Cardiac septum (tissue), 1 donor: ENCODE measurements at regions not wholly inside any gene's neighbourhood (a gene's known extent, or its start where the extent isn't known, plus 50 kb on each side); places are given as distances from the start of the nearest gene placed in this dataset.

Experiments used
- DNase-seq: peaks from one replicate; pipeline ENCODE4 v3.0.0-alpha.2; 2020; ENCODE audit warnings: low spot score
- intact Hi-C: fragments of 100-400 bp; cut with DNase I; formaldehyde crosslinking; loops from one replicate; pipeline ENCODE4 v1.14.0; 2022
- donor health status: DM: no; HTN: no; CAD: no.

DNA sequence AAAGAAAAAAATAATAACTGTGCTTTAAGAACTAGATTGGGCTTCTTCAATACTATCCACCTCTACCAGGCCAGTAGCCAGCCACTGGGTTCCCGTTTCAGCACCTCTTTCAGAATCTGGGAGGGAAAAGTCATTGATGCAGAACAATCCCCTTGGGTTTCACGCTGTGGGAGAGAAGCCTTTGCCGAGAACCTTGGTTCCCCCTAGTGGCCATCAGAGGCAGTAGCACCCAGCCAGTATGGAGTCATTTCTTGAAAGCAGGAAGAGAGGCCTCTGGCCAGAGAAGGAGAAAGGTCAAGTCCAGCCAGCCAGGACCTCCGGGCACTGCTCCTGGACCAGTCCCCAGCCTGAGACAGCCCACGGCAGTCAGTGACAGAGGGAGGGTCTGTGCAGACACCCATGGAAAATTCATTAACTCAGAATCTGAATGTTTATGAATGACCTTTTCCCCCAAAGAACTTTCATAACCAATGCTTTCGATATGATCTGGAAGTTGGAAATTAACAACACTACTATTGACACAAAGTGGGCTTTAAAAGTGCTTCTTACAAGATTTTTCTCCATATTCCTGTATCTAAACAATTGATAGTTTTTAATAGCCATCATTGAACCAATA lies 51.2 kb upstream of the CDH5 start:
- no peak for DNase-seq
- intact Hi-C loops, result no loop called here

DNA sequence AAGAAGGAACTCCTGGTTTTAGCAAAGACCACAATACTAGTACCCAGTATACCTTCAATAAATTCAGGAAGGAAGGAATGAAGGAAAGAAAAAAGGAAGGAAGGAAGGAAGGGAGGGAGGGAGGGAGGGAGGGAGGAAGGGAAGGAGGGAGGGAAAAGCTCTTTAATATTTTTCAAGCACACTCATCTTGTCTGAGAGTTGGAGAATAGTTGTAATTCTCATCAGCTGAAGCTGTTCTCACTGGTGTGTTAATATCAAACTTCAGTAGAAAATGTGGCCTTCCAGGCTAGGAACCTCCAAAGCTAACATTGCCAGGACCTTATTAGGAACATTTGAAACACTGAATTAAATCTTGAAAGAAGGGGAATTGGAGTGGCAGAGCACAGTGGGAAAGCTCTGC lies 55.2 kb upstream of the CDH5 start:
- intact Hi-C loops, result no loop called here
- DNase-seq, result no peak

DNA sequence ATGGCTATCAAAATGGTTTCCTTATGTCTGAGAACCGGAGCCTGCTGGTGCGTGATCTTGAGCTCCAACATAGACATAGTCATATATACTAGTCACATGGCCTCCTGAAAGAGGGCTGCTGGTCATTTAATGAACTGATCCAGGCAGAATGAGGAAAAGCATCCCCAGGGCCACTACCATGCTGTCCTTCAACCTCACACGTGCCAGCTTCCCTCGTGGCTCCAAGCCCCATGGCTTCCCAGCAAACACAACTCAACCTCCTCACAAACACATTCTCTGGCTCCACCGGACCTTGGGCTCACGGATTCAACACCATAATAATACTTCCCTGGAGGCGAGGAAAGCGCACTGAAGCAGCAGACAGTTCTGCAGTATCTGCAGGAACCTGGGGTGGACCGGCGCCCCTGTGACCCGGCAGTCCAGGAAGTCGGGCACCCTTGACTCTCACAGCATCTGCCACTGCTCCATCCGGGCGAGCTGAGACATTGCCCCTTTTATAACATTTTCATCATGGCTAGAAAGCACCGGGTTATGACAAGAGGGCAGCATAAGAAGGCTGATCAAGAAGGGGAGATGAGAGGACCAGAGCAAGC lies 57.2 kb upstream of the CDH5 start:
- DNase-seq, result no peak
- intact Hi-C loops, result no loop called here

DNA sequence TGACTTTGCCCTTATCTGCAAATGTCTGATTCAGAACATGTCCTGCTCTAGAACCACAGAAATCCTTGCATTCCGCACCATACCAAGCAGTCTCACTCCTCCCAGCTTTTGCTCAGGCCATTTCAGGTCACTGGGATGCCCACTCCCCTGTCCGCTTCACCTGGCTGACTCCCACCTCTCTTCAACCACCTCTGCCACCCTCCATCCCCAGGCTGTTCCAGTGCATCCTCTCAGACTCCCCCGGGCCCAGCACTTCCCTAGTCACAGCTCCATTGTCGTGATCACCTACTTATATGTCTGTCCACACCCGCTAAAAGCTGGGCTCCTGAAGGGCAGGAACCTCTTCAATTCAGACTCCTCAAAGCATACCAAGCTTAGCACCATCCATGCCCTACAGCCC lies 58.4 kb upstream of the CDH5 start:
- peak; percentile 10 for DNase-seq
- intact Hi-C loops, result no loop called here

DNA sequence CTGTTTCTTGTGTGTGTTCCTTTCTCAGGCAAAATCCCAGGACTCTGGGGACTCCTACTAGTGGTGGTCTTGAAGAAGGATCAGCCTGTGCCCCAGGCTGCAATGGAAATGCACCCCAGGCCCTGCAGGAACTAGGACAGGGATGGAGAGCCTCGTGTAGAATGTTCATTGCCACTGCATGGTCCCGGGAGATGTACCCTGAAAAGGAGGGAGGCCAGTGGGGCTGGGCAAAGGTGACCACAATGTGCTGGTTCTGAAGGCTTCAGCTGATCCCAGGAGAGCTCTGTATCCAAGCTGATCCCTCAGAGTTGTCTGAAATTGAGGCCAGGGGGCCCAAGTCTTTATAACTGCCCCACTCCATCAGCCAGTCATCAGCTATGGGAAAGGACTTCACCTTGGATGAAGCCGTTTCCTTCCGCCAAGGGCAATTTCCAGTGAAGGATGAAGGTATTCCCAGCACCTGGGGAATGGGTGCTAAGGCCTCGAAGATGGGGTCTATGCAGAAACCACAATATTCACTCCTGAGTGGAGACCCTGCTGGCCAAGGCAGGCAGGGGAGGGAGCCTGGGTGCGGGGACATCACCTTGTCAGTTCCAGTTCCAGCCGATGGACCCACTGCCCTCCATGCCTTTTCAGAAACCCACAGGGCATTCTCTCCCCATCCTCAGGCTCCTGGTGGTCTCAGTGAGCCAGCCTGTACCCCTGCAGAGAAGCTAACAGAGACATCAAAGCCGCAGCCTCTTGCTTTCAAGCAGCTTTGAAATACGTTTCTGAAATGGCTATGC lies 59.9 kb upstream of the CDH5 start:
- intact Hi-C loops, result no loop called here
- peak; percentile 46 for DNase-seq

DNA sequence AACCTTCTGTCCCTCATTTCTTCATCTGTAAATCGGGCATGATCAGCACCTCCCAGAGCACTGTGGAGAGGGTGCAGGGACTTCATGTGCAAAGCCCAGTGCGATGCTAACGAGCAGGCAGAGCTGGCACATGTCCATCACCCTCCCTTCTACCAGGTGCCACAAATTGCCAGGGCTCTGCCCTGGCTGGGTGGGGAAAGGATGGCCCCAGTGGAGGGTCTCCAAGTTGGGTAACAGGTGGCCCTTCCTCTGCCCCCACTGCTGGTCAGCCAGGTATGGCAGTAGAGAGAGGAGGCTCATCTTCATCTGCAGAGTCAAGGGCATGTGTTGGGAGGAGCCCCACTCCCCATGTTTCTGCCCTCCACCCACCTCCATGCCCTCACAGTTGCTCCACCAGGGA lies 61.5 kb upstream of the CDH5 start:
- DNase-seq, result peak; percentile 55
- intact Hi-C loops, result no loop called here

DNA sequence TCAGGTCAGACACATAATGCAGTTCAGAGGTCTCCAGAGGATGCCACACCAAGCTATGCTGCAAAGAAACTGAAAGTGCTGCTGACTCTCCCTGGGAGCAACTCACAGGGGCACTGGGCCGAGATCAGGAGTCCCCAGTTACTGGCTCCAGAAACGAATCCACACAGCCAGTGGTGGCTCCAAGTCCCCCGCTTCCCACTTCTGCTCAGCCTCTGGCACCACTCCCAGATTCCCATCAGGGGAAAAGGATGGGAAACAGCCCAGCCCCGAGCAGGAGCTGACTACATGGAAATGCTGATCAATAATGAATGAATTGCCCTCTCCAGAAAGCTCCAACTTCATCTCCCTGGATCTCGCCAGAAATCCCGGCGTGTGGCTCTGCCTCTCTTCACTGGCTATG lies 62.3 kb upstream of the CDH5 start:
- intact Hi-C loops, result no loop called here
- no peak for DNase-seq

DNA sequence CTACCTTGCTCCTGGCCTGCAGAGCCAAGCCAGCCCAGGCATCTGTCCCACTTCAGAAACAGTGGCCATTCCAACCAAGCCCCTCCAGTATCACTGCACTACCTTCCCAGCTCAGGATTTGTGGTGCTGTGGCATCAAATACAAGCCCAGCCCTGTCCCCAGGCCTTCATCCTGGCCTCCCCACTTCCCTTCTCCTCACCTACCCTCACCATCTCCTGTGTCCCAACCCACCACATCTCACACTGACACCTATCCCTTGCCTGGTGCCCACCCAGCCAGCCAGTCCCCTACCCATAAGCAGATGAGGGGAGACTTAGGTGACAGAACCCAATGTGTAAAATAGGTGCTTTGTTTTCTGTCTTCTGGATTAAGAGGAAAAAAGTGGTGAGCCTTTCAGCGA lies 66.0 kb upstream of the CDH5 start:
- DNase-seq, result no peak
- intact Hi-C loops, result no loop called here

DNA sequence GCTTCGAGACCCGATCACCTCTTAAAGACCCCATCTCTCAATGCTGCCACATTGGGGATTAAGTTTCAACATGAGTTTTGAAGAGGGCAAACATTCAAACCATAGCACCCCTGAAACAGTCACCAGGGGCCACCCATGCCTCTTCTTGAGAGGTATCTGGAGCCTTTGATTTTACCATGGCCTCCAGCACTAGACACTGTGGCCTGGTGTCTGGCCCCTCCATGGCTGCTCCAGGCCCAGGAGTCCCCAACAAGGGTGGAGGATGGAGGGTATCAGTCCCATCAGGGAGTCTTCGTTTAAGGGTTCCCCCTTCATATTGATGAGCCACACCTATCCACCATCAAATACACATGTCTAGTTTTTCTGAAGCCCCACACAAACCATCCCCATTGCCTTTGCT lies 66.5 kb upstream of the CDH5 start:
- intact Hi-C loops, result no loop called here
- no peak for DNase-seq

DNA sequence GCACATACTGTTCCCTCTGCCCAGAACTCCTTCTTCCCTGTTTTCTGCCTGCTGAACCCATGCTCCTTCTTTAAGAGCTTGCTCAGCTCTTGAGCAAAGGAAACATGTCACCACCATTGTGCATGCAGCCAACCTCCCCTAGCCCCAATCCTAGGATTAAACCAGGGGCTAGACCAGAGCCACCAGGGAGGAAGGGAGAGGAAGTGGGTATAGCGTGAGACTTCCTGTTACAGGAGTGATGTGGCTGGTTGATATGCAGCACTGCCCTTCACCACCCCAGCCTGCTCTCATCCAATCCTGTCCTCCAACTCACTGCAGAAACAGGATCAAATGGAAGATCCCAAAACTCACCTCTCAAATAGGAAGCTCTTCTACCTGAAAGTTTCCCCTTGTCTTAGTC lies 67.1 kb upstream of the CDH5 start:
- no peak for DNase-seq

DNA sequence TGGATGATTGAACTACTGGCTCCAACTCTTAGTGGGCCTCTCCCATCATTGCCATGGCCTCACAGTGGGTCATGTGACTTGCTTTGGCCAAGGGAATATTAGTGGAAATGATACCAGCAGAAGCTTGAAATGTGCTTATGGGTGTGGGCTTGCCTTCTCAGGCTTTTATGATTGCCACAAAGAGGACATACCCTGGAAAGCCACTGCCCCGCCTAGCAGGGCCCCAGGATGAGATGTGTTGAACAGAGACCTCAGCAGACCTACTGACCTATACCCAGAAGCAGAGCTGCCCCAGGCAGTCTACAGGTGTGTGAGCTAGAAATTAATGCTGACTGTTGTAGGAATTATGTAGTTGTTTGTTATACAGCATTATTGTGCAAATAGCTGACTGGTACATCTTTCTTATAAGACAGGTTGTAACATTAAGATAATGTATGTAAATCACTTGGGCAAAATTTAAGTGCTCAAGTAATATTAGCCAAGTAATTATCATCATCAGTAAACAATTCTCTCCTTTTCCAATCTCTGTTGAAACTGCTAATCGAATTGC lies 67.8 kb upstream of the CDH5 start:
- intact Hi-C loops, result no loop called here

More for the DNA sequence above, 67.1 kb upstream of the CDH5 start:
- intact Hi-C loops, result no loop called here

DNA sequence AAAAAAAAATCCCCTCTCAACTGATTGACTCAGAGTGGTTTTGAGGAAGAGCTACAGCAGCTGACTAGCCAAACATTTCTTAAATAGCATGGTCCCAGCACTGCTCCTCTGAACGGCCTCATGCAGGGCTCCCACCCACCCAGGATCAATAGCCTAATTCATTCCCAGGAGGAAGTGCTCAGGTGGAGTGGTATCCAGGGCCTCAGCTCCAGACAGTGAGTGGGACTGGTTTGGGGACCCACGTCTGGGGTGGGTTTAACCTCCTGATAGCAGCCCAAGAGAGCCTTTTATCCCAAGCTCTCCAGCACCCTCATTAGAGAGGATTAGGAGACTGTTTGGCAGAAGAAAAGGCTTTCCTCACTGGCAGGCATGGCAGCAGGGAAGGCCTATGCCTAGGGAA lies 68.5 kb upstream of the CDH5 start:
- intact Hi-C loops, result no loop called here
- no peak for DNase-seq

More for the DNA sequence above, 67.8 kb upstream of the CDH5 start:
- DNase-seq, result no peak

DNA sequence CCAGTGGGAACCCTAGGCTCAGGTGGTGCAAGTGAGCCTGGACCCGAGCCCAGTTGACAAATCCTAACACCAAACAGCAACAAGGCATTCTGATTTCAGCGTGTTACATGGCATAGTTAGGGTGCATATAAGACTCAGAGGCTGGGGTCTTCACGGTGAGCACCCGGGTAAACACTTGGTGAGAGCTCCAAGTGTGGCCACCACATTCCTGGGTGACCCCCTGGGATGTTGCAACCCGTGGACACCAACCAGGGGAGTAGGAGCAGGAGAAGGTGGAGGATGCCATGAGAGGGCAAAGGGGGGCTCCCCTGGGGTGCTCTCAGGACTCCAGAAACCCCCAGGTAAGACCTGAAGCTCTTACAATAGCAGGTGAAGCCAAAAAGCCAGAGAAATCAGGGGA lies 69.9 kb upstream of the CDH5 start:
- no peak for DNase-seq

DNA sequence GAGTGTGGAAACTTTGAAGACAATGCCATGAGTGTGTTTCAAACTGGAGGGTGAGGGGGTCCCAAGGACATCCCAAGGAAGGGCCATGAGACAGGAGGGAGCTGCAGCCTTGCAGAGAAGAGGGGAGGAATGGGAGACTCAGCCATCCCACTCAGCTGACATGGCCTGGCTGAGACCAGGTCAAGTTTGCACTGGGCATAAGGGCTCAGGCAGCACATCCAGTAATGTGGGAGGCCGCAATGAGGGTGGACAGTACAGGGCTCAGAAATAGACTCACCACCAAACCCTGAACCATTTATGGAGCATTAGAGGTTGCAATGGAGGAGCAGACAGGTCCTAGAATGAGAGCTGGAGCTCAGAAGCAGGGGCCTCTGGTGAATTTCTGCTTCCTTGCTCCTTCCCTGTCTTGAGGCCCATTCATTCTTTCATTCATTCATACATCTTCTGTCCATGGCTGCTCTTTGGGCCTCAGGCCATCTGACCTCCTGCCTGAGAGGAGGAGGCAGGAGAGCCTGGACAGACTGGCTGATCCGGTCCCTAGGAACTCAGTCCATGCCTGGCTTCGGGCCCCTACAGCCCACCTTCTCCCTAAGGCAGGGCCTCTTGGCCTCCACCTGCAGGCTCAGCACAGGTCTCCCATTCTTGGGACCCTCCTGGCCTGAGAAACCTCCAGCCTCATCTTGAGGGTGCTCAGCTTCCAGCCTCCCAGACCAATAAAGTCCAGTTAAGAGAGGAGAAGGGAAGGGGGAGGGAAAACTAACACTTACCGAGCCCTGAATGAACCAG lies 70.5 kb upstream of the CDH5 start:
- no peak for DNase-seq
- intact Hi-C loops, result no loop called here

More for the DNA sequence above, 69.9 kb upstream of the CDH5 start:
- intact Hi-C loops, result no loop called here

DNA sequence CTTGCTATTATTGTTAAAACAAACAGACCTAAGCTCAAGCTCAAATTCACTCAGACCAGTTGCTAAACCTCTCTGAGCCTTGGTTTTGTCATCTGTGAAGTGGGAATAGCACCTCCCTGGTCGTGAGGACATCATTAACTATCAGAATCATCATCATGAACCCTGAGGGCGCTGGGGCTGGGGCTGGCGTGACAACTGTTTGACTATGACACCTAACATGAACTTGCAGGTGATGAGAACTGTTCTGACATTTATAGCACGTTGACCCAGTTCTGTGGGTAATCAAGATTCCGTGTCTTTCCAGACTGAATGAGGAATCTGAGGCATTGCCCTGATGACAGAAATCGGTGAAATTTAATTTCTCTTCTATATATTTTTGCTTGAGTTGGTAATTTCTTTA lies 71.3 kb upstream of the CDH5 start:
- intact Hi-C loops, result no loop called here
- no peak for DNase-seq

DNA sequence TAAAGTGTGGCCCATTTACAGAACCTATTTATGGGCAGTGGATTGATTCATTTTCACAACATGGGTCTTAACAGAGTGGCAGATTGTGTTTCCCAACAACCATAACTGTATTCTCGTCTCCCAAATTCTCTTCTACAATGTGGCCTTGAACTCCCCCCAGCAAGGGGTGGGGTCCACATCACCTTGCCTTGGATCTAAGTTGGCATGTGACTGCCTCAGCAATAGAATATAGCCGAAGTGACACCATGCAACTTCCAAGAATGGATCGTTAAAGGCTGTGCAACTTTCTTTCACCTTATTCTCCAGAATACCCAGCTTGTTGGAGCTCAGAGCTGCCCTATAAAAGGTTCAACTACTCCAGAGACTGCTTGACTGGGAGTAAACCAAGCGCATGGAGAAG lies 72.0 kb upstream of the CDH5 start:
- intact Hi-C loops, result no loop called here
- DNase-seq, result no peak

DNA sequence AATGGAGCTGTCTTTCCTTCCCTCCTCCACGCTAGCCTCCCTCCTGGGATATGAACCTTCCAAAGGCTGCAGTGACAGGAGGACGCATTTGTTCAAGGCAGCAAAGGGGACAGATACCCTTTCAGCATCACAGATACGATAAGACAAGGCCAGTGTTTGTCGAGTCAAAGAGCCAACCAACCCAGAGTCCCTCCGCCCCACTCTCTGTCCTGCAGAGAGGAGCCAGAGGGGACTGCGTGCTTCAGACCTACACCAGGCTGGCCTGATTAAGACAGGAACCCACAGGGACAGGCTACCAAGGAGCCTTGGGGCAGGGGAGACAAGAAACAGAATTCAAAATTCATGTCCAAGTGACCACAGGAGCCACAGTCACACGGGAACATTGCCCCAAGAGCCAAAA lies 72.6 kb upstream of the CDH5 start:
- intact Hi-C loops, result no loop called here
- DNase-seq, result no peak

DNA sequence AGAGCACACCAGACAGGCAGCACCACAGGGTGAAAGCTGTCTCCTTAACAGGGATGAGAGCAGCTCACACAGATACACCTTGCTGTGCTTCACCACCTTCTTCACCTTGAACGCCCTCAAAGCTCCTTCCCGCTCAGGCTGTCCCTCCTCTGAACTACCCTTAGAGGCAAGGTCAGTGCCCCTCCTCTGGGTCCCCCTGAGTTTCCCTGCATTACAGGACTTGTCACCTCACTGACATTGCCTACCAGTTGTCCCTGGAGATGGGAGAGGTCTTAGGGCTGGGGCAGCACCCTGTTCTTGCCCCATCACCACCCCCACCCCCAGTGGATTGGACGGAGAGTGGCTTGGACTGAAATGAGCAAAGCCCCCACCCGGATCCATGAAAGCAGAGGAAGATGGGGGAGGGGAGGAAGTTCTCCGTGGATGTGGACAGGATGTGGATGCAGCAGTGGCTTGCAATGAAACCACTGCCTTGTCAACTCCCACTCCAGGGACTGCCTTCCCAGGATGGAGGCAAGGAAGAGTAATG lies 73.2 kb upstream of the CDH5 start:
- DNase-seq, result no peak
- intact Hi-C loops, result no loop called here

DNA sequence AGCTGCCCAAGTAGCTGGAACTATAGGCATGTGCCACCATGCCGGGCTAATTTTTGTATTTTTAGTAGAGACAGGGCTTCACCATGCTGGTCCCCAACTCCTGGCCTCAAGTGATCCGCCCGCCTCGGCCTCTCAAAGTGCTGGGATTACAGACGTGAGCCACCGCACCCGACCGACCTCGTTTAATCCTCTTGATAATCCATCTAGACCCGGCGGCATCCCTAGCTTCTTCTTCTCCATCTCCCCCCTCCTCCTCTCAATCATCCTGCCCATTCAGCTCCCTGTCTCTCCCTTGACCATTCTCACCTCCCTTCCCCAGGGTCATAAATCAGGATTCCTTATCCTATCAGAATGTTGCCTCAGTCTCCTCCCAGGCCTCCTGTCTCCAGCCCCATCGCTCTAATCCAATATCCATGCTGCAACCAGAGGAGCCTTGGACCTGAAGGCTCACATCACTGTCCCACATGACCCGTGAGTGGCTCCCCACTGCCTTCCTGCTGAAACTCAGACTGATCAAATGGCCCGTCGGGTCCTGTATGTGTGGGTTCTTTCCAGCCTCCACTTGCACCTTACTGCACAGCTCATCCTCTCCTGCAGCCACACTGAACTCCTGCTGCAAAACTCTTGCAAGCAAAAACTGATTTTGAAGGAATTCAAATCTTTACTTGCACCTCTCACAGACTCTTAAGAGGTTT lies 74.1 kb upstream of the CDH5 start:
- intact Hi-C loops, result no loop called here
- no peak for DNase-seq
